ENCODE measurements at regions not wholly inside any gene's neighbourhood (a gene's known extent, or its start where the extent isn't known, plus 50 kb on each side); places are given as distances from the start of the nearest gene placed in this dataset.

GRCh38 chr3:176566757-176567156 is 630.5 kb downstream of the TBL1XR1 start:
- Histone ChIP-seq H3K4me2 (ENCODE audit: insufficient read depth, insufficient read length, low read length) (no peak overlapping the region), H3K27ac (ENCODE audit: insufficient read length, low read depth, low read length) (no peak overlapping the region)
- WGBS (ENCODE audit: extremely low coverage, insufficient read length, low lambda C conversion rate), result no CpG with 5 or more reads among the region's 2 CpGs

More at GRCh38 chr3:176566757-176567156, 630.5 kb downstream of the TBL1XR1 start:
- Mint-ChIP-seq H3K27ac (no peak overlapping the region), H3K9me3 (peaks cover 15 to 19% of the 10 kb centered on the region in 2 experiments), H3K4me1 (peaks cover 15 to 21% of the 10 kb centered on the region in 2 experiments), H3K4me3 (no peak overlapping the region), H3K27me3 (ENCODE audit: low read depth) (no peaks in the 10 kb centered on the region), H3K36me3 (ENCODE audit: insufficient read depth in 1 of 3, low read depth in 3 of 3) (peaks cover 9 to 17% (median 9%) of the 10 kb centered on the region in 3 experiments)
- Histone ChIP-seq H2AFZ (ENCODE audit: low read length) (no peak overlapping the region), H2BK20ac (ENCODE audit: low read depth, low read length, poor library complexity, severe bottlenecking) (no peak overlapping the region), H3K79me1 (ENCODE audit: insufficient read depth, low read depth, low read length, poor library complexity, severe bottlenecking) (no peaks in the 10 kb centered on the region), H2BK15ac (ENCODE audit: low read depth, low read length) (no peak overlapping the region), H3K23ac (ENCODE audit: insufficient read length, low read depth, low read length) (no peak overlapping the region), H3K4me1 (ENCODE audit: insufficient read depth, low read length) (peaks cover 7% of the 10 kb centered on the region; the same call in 1 of the 2 replicates), H3K9me3 (ENCODE audit: control insufficient read depth, low read depth, low read length) (no peaks in the 10 kb centered on the region), H3K9ac (ENCODE audit: extremely low read depth, insufficient read length, low read length) (no peak overlapping the region), H4K8ac (replicated peaks; ENCODE audit: insufficient read length, low read depth, low read length) (no peak overlapping the region), H2AK5ac (ENCODE audit: insufficient read length, low read length) (no peak overlapping the region), H2BK5ac (ENCODE audit: insufficient read length, low read length) (no peak overlapping the region), H4K20me1 (ENCODE audit: control insufficient read depth, insufficient read depth, insufficient read length) (no peaks in the 10 kb centered on the region), H3T11ph (ENCODE audit: low read length) (no peak overlapping the region), H2BK12ac (ENCODE audit: insufficient read length, low read depth, low read length) (no peak overlapping the region), H3K14ac (ENCODE audit: insufficient read depth, low read length) (no peak overlapping the region), H3K23me2 (ENCODE audit: insufficient read length, low read depth, low read length, poor library complexity, severe bottlenecking) (no peaks in the 10 kb centered on the region), H3K79me2 (ENCODE audit: insufficient read depth, low read length) (no peaks in the 10 kb centered on the region), H4K5ac (ENCODE audit: insufficient read length, low read depth, low read length) (no peak overlapping the region), H2BK120ac (ENCODE audit: low read depth, low read length, poor library complexity, severe bottlenecking) (no peak overlapping the region), H3K18ac (ENCODE audit: insufficient read length, low read depth, low read length) (no peak overlapping the region), H3K4ac (ENCODE audit: low read depth, low read length) (no peak overlapping the region), H3K27me3 (ENCODE audit: insufficient read depth, low read length) (no peaks in the 10 kb centered on the region), H4K91ac (ENCODE audit: insufficient read length, low read depth, low read length) (no peak overlapping the region), H3K56ac (ENCODE audit: insufficient read length, low read depth, low read length) (no peak overlapping the region)
- DNase-seq, result no peak
- no peak for TF ChIP-seq CTCF (conservative IDR thresholded peaks at IDR 0.05)

Measured in H9 (cell line).